ENCODE measurements at regions not wholly inside any gene's neighbourhood (a gene's known extent, or its start where the extent isn't known, plus 50 kb on each side); places are given as distances from the start of the nearest gene placed in this dataset.
A peak's percentile ranks its signal among the peaks of the same experiment; 100 is the strongest.

- intact Hi-C loops (cut with DNase I): no loop called here
- H3K9me3 ChIP-seq: peaks cover 0 to 8% (median 0%) of the 10 kb centered on the region in 11 donors
- TF ChIP-seq CTCF (IDR thresholded peaks at IDR 0.05): no peak
- ATAC-seq: no peak
- no peaks in the 10 kb centered on the region for H3K36me3 ChIP-seq
- no peak overlapping the region for H3K4me3 ChIP-seq
- H3K27ac ChIP-seq: peak overlapping the region in 1 of 10 donors; percentile 60
- H3K4me1 ChIP-seq: peaks cover 0 to 22% (median 0%) of the 10 kb centered on the region in 9 donors
- no peak for DNase-seq
- peaks cover 0 to 49% (median 21%) of the 10 kb centered on the region in 7 donors for H3K27me3 ChIP-seq
- WGBS, 2 donors: 58 to 61% methylated on average over 9 of the region's 9 CpGs
Measured at GRCh38 chr1:11596295-11596694, 57.9 kb downstream of the FBXO2 start.

- no peak for TF ChIP-seq CTCF (IDR thresholded peaks at IDR 0.05)
Measured at GRCh38 chr1:11595285-11595684, 58.9 kb downstream of the FBXO2 start.

GRCh38 chr1:11594625-11595024 is 59.6 kb downstream of the FBXO2 start:
- Histone ChIP-seq H3K9me3 (peaks cover 0 to 8% (median 0%) of the 10 kb centered on the region in 11 donors), H3K27ac (peak overlapping the region in 7 of 10 donors; percentile 3 to 79 (median 65)), H3K27me3 (peaks cover 0 to 41% (median 21%) of the 10 kb centered on the region in 7 donors), H3K4me1 (peaks cover 0 to 22% (median 0%) of the 10 kb centered on the region in 9 donors), H3K36me3 (no peaks in the 10 kb centered on the region), H3K4me3 (no peak overlapping the region)
- ATAC-seq: no peak
- intact Hi-C loops (cut with DNase I): no loop called here
- TF ChIP-seq CTCF (IDR thresholded peaks at IDR 0.05): no peak
- 85 to 87% methylated on average over 4 of the region's 4 CpGs for WGBS, 2 donors
- no peak for DNase-seq

More at GRCh38 chr1:11595285-11595684, 58.9 kb downstream of the FBXO2 start:
- intact Hi-C loops (cut with DNase I): no loop called here
- DNase-seq (peak in 1 of 2 donors; percentile 10), ATAC-seq (peak in 7 of 8 donors; percentile 48 to 93 (median 69))
- Histone ChIP-seq H3K36me3 (no peaks in the 10 kb centered on the region), H3K27me3 (peaks cover 0 to 41% (median 21%) of the 10 kb centered on the region in 7 donors), H3K4me3 (no peak overlapping the region), H3K27ac (peak overlapping the region in 9 of 10 donors; percentile 3 to 79 (median 60)), H3K9me3 (peaks cover 0 to 8% (median 0%) of the 10 kb centered on the region in 11 donors), H3K4me1 (peaks cover 0 to 22% (median 0%) of the 10 kb centered on the region in 9 donors)
- WGBS, 2 donors: 39 to 44% methylated on average over 4 of the region's 4 CpGs

- no peak for DNase-seq
- Histone ChIP-seq H3K27ac (peak overlapping the region in 5 of 10 donors; percentile 47 to 79 (median 65)), H3K27me3 (peaks cover 0 to 42% (median 21%) of the 10 kb centered on the region in 7 donors), H3K4me1 (peaks cover 0 to 22% (median 0%) of the 10 kb centered on the region in 9 donors), H3K4me3 (no peak overlapping the region), H3K9me3 (peaks cover 0 to 8% (median 0%) of the 10 kb centered on the region in 11 donors), H3K36me3 (no peaks in the 10 kb centered on the region)
- 6 to 11% methylated on average over 12 of the region's 12 CpGs for WGBS, 2 donors
- intact Hi-C loops (cut with DNase I): no loop called here
- ATAC-seq: peak in 7 of 8 donors; percentile 12 to 66 (median 42)
- peak in 3 of 9 donors; percentile 8 to 33 (median 25) for TF ChIP-seq CTCF (IDR thresholded peaks at IDR 0.05)
Measured at GRCh38 chr1:11594222-11594621, 60.0 kb downstream of the FBXO2 start.
